ENCODE measurements at regions not wholly inside any gene's neighbourhood (a gene's known extent, or its start where the extent isn't known, plus 50 kb on each side); places are given as distances from the start of the nearest gene placed in this dataset.

DNA sequence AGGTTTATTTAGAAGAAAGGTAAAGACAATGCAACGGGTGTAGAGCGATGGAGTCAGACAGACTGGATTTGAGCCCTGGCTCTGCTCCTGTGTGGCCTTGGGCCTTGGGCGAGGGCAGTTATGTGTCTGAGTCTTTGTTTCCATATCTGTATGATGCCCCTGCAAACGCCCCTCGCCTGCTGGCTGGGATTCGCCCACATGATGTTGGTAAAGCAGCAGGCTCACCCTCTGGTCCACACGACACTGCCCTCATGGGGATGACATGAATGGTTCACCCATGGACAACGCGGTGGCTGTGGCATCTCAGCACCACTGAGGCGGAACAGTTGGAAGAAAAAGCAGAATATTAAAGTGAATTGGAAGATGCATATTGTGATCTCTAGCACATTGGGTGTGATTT, 60.3 kb downstream of the FOXL1 start:
- 88% methylated on average over 10 of the region's 10 CpGs for WGBS (ENCODE audit: low lambda C conversion rate, missing lambda C conversion rate)
- TF ChIP-seq, protein P1, sequence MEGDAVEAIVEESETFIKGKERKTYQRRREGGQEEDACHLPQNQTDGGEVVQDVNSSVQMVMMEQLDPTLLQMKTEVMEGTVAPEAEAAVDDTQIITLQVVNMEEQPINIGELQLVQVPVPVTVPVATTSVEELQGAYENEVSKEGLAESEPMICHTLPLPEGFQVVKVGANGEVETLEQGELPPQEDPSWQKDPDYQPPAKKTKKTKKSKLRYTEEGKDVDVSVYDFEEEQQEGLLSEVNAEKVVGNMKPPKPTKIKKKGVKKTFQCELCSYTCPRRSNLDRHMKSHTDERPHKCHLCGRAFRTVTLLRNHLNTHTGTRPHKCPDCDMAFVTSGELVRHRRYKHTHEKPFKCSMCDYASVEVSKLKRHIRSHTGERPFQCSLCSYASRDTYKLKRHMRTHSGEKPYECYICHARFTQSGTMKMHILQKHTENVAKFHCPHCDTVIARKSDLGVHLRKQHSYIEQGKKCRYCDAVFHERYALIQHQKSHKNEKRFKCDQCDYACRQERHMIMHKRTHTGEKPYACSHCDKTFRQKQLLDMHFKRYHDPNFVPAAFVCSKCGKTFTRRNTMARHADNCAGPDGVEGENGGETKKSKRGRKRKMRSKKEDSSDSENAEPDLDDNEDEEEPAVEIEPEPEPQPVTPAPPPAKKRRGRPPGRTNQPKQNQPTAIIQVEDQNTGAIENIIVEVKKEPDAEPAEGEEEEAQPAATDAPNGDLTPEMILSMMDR (IDR thresholded peaks at IDR 0.05; ENCODE audit: poor library complexity) = no peak
- TF ChIP-seq EZH2 (IDR thresholded peaks at IDR 0.05; ENCODE audit: borderline replicate concordance) (no peak), EZH2phosphoT487 (IDR thresholded peaks at IDR 0.05; ENCODE audit: low read depth, severe bottlenecking, unreplicated experiment) (no peak)
- Histone ChIP-seq H3K27ac (no peak overlapping the region), H3K9me2 (replicated peaks; ENCODE audit: insufficient read depth) (no peaks in the 10 kb centered on the region), H3K4me3 (no peak overlapping the region), H3K79me2 (no peaks in the 10 kb centered on the region), H3K9me3 (ENCODE audit: low read depth) (no peaks in the 10 kb centered on the region), H3K4me2 (no peak overlapping the region), H2AFZ (no peak overlapping the region), H3K36me3 (replicated peaks; ENCODE audit: insufficient read depth, low read depth) (no peaks in the 10 kb centered on the region), H4K20me1 (ENCODE audit: insufficient read depth, poor library complexity, severe bottlenecking) (no peaks in the 10 kb centered on the region), H3K4me1 (ENCODE audit: insufficient read depth) (no peaks in the 10 kb centered on the region), H3K27me3 (peaks cover 6% of the 10 kb centered on the region)
- DNase-seq (ENCODE audit: low spot score) = no peak

DNA sequence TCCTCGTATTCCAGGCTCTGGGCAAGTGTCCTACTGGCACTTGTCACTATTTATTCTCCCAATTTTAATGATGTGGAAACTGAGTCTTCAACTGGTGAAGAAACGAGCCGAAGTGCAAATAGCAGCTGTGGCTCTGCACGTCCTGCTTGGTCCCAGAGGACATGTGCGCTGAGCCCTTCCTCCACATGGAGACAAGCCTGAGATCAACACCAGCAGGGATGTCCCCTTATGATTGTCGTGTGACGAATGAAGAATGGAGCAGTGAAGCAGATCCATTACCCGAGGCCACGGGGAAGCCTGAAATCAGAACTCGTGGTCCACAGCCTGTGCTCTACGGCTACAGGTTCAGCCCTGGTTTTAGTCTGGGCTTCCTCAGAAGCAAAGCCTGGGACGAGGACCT, 61.0 kb downstream of the FOXL1 start:
- TF ChIP-seq, protein P1 (IDR thresholded peaks at IDR 0.05; ENCODE audit: poor library complexity) = no peak
- TF ChIP-seq EZH2phosphoT487 (IDR thresholded peaks at IDR 0.05; ENCODE audit: low read depth, severe bottlenecking, unreplicated experiment) = no peak
- no peak for TF ChIP-seq EZH2 (IDR thresholded peaks at IDR 0.05; ENCODE audit: borderline replicate concordance)
- 96% methylated on average over 12 of the region's 12 CpGs for WGBS (ENCODE audit: low lambda C conversion rate, missing lambda C conversion rate)
- Histone ChIP-seq H4K20me1 (ENCODE audit: insufficient read depth, poor library complexity, severe bottlenecking) (no peaks in the 10 kb centered on the region), H3K4me3 (no peak overlapping the region), H3K9me3 (ENCODE audit: low read depth) (no peaks in the 10 kb centered on the region), H3K79me2 (no peaks in the 10 kb centered on the region), H3K9me2 (replicated peaks; ENCODE audit: insufficient read depth) (no peaks in the 10 kb centered on the region), H3K27me3 (peaks cover 6% of the 10 kb centered on the region), H3K4me2 (no peak overlapping the region), H3K36me3 (replicated peaks; ENCODE audit: insufficient read depth, low read depth) (no peaks in the 10 kb centered on the region), H3K4me1 (ENCODE audit: insufficient read depth) (no peaks in the 10 kb centered on the region), H3K27ac (no peak overlapping the region), H2AFZ (no peak overlapping the region)
- no peak for DNase-seq (ENCODE audit: low spot score)

DNA sequence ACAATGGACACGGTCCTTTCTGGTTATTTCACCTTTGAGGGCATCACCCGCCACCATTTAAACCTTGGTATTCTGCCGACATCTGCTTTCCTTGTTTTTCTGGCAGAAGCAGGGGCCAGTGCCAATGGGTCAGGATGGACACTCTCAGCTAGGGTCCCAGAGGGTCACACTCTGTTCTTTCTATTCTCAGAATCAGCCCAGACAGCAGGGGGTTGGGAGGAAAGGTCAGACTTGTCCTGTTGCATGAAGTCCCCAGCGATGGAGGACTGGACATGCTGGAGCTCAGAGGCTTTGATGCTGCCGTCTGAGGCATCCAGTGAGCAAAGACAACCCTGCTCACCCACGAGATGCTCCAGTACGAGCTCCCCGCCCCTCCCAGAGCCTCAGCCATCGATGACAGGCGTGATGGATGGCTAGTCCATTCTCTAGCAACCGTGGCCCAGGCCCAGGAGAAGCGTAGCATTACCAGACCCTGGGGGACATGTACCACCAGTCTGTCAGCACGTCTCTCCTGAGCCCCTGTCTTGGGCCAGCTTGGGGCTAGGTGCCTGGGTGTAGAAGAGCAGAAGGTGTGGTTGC, 62.0 kb downstream of the FOXL1 start:
- H3K27me3 ChIP-seq = peaks cover 1% of the 10 kb centered on the region
- no peaks in the 10 kb centered on the region for H3K36me3 ChIP-seq (replicated peaks; ENCODE audit: insufficient read depth, low read depth)
- no peaks in the 10 kb centered on the region for H3K4me1 ChIP-seq (ENCODE audit: insufficient read depth)
- H3K4me3 ChIP-seq = no peak overlapping the region
- H4K20me1 ChIP-seq (ENCODE audit: insufficient read depth, poor library complexity, severe bottlenecking) = no peaks in the 10 kb centered on the region
- no peak for DNase-seq (ENCODE audit: low spot score)
- H2AFZ ChIP-seq = no peak overlapping the region
- TF ChIP-seq, protein P1 (IDR thresholded peaks at IDR 0.05; ENCODE audit: poor library complexity) = no peak
- TF ChIP-seq EZH2 (IDR thresholded peaks at IDR 0.05; ENCODE audit: borderline replicate concordance) = no peak
- TF ChIP-seq EZH2phosphoT487 (IDR thresholded peaks at IDR 0.05; ENCODE audit: low read depth, severe bottlenecking, unreplicated experiment) = no peak
- no peaks in the 10 kb centered on the region for H3K9me3 ChIP-seq (ENCODE audit: low read depth)
- no peak overlapping the region for H3K27ac ChIP-seq
- H3K79me2 ChIP-seq = no peaks in the 10 kb centered on the region
- H3K9me2 ChIP-seq (replicated peaks; ENCODE audit: insufficient read depth) = no peaks in the 10 kb centered on the region
- WGBS (ENCODE audit: low lambda C conversion rate, missing lambda C conversion rate) = 89% methylated on average over 13 of the region's 13 CpGs
- H3K4me2 ChIP-seq = no peak overlapping the region

Measured in hepatocyte (in vitro differentiated cells).